ENCODE measurements at regions not wholly inside any gene's neighbourhood (a gene's known extent, or its start where the extent isn't known, plus 50 kb on each side); places are given as distances from the start of the nearest gene placed in this dataset.

DNA sequence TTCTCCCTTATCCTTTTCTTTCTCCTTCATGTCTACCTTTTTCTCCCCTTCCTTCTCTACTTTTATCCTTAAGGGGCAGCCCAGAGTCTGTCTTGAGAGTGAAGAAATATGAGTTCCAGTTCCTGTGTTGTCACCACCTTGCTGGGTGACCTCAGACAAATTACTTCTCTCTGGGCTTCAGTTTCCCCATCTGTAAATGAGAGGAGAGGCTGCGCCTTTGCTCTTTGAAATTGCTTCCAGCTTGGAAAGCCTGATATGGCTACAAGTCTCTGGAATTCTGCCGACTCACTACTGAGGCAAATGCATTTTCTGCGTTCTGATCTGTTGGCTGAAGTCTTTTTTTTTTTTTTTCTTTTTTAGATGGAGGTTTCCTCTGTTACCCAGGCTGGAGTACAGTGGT is 119.2 kb downstream of the SYF2 start:
- TF ChIP-seq, protein P1, sequence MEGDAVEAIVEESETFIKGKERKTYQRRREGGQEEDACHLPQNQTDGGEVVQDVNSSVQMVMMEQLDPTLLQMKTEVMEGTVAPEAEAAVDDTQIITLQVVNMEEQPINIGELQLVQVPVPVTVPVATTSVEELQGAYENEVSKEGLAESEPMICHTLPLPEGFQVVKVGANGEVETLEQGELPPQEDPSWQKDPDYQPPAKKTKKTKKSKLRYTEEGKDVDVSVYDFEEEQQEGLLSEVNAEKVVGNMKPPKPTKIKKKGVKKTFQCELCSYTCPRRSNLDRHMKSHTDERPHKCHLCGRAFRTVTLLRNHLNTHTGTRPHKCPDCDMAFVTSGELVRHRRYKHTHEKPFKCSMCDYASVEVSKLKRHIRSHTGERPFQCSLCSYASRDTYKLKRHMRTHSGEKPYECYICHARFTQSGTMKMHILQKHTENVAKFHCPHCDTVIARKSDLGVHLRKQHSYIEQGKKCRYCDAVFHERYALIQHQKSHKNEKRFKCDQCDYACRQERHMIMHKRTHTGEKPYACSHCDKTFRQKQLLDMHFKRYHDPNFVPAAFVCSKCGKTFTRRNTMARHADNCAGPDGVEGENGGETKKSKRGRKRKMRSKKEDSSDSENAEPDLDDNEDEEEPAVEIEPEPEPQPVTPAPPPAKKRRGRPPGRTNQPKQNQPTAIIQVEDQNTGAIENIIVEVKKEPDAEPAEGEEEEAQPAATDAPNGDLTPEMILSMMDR (IDR thresholded peaks at IDR 0.05; ENCODE audit: insufficient read depth, low read depth, low read length): no peak
- DNase-seq (ENCODE audit: low read depth): no peak
- no peak overlapping the region for H3K4me3 ChIP-seq (ENCODE audit: low read depth, low read length)

DNA sequence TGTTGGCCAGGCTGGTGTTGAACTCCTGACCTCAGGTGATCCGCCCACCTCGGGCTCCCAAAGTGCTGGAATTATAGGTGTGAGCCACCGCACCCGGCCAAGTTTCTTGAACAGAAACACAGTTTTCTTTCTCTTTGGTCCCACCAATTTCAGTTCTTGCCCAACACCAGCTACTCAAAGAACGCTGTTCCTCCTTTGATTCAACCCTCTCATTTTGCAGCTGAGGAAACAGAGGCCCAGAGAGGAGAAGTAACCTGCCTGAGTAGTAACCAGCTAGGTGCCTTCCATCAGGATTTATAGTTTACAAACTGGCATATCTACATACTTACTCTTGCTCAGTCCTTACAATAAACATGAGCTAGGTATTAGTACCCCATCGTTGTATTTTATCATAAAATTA is 119.9 kb downstream of the SYF2 start:
- TF ChIP-seq, protein P1 (IDR thresholded peaks at IDR 0.05; ENCODE audit: insufficient read depth, low read depth, low read length): no peak
- DNase-seq (ENCODE audit: low read depth): no peak

DNA sequence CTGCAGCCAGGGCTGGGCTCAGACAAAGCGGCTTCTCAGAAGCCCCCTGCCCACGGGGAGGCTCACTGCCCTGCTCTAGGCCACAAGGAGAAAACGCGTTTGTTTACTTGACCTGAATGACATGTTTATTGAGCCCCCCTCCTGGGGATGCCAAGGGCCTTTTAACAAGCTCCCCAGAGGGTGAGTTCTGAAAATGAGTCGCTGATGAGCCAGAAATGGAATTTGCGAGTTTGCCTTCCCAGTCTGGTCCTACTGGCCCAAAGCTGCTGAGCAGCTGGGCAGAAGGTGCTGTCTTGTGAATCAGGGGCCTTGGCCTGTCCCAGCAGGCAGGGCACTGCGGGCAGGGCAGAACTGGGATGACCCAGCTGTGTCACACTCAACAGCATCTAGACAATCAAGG is 120.6 kb downstream of the SYF2 start:
- DNase-seq (ENCODE audit: low read depth): no peak
- TF ChIP-seq, protein P1 (IDR thresholded peaks at IDR 0.05; ENCODE audit: insufficient read depth, low read depth, low read length): no peak

More for the DNA sequence above, 119.9 kb downstream of the SYF2 start:
- H3K4me3 ChIP-seq (ENCODE audit: low read depth, low read length): no peak overlapping the region

DNA sequence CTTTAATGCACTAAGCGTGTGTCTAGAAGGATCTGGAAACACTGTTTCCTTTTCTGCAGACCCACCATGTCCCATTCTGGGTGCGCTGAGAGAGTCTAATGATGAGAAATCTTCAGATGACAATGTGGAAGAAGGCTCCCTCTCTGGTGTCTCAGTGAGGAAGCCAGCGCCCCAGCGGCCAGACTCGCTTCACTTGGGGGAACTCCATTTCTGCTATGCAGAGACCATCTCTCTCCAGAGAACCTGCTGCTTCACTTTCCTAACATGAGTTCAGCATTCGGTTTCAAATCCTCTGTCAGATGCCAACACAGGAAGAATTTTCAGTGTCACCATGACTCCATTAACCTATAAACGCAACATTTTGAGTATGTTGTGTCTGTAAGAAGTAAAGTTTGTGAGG is 121.8 kb downstream of the SYF2 start:
- no peak overlapping the region for H3K4me3 ChIP-seq (ENCODE audit: low read depth, low read length)
- no peak for DNase-seq (ENCODE audit: low read depth)
- TF ChIP-seq, protein P1 (IDR thresholded peaks at IDR 0.05; ENCODE audit: insufficient read depth, low read depth, low read length): no peak

More for the DNA sequence above, 120.6 kb downstream of the SYF2 start:
- no peak overlapping the region for H3K4me3 ChIP-seq (ENCODE audit: low read depth, low read length)

DNA sequence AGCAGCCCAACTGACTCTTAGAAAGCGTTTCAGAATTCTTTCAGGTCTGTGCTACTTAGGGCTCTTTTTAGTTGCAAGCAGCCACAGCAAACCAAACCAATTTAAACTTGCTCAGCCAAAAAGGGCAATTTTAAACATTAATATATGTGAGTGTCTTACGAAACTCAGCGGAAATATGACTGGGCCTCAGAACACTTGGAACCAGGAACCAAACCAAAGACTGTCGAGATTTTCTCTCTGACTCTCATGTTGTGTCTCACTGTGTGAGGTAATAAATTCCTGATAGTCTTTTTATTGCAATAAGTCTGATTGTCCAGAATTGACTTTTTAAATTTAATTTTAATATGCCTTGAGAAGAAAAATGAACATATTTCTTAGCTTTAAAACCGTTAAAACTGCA is 122.3 kb downstream of the SYF2 start:
- TF ChIP-seq, protein P1 (IDR thresholded peaks at IDR 0.05; ENCODE audit: insufficient read depth, low read depth, low read length): no peak
- DNase-seq (ENCODE audit: low read depth): no peak
- H3K4me3 ChIP-seq (ENCODE audit: low read depth, low read length): no peak overlapping the region

DNA sequence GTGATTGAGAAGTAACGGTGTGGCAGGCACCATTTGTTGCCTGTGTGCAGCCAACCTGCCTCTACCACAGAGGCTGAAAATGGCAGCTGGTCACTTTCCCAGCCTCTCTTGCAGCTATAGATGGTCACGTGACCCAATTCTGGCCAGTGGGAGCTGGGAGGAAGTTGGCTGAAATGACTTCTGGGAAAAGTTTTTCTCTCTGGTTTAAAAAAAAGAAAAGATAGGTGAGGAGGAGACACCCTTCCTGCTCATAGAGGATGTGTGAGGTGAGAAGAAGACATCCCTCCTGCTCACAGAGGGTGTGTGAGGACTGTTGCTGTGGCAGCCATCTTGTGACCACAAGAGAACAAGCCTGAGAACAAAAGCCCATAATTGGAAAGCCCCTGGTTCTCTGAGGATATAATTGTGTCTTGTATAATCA is 122.8 kb downstream of the SYF2 start:
- TF ChIP-seq, protein P1 (IDR thresholded peaks at IDR 0.05; ENCODE audit: insufficient read depth, low read depth, low read length): no peak
- H3K4me3 ChIP-seq (ENCODE audit: low read depth, low read length): no peak overlapping the region
- no peak for DNase-seq (ENCODE audit: low read depth)

DNA sequence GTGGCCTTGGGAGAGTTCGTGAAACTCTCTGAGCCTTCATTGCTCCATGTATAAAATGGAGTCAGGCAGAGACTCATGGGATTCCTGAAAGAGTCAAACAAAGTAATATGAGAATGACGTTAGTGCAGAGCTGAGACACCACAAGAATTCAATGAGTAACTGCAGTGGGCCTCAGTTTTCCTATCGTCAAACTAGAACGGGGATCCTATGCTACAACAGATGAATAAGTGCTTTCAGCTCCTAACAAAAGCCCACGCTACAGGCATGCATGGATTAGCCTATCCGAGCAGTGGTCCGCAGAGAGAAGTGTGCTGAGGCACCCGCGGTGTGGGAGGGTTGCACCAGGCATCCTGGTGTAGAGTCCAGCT is 124.7 kb downstream of the SYF2 start:
- no peak overlapping the region for H3K4me3 ChIP-seq (ENCODE audit: low read depth, low read length)
- TF ChIP-seq, protein P1 (IDR thresholded peaks at IDR 0.05; ENCODE audit: insufficient read depth, low read depth, low read length): no peak
- no peak for DNase-seq (ENCODE audit: low read depth)

Data from fibroblast of villous mesenchyme (primary cell).